Progenitor cell of endocrine pancreas (in vitro differentiated cells): ENCODE measurements at regions not wholly inside any gene's neighbourhood (a gene's known extent, or its start where the extent isn't known, plus 50 kb on each side); places are given as distances from the start of the nearest gene placed in this dataset.

Experiments used
- DNase-seq: peaks from one replicate; pipeline ENCODE4 v3.0.0; 2021; ENCODE audit warnings: low spot score; ENCODE audit not compliant: unreplicated experiment
- H3K27ac Mint-ChIP-seq: 2 replicates; pipeline ENCODE4 v1.8.0; 2021; ENCODE audit warnings: mild to moderate bottlenecking, moderate library complexity, mixed read lengths
- H3K27me3 Mint-ChIP-seq: 2 replicates; pipeline ENCODE4 v1.8.0; 2021; ENCODE audit warnings: mixed read lengths
- H3K36me3 Mint-ChIP-seq: 2 replicates; pipeline ENCODE4 v1.8.0; 2022; ENCODE audit warnings: mixed read lengths; ENCODE audit not compliant: insufficient read depth
- H3K4me1 Mint-ChIP-seq: 2 replicates; pipeline ENCODE4 v1.8.0; 2021; ENCODE audit warnings: low read depth, mixed read lengths
- H3K4me3 Mint-ChIP-seq: 2 replicates; pipeline ENCODE4 v1.8.0; 2021; ENCODE audit warnings: low read depth, mild to moderate bottlenecking, moderate library complexity, mixed read lengths
- H3K9me3 Mint-ChIP-seq: 2 replicates; pipeline ENCODE4 v1.8.0; 2021; ENCODE audit warnings: low read depth, mixed read lengths
- CTCF ChIP-seq: fragments of 200-600 bp; sonication (generic); IDR thresholded peaks from one replicate; pipeline ENCODE4 v1.5.0; 2021; ENCODE audit warnings: antibody characterized with exemption, mild to moderate bottlenecking; ENCODE audit not compliant: unreplicated experiment

- no peak for TF ChIP-seq CTCF
- no peak for DNase-seq
- Mint-ChIP-seq H3K4me1 (peaks cover 9% of the 10 kb centered on the region), H3K4me3 (no peak overlapping the region), H3K27ac (no peak overlapping the region), H3K9me3 (no peaks in the 10 kb centered on the region), H3K27me3 (no peaks in the 10 kb centered on the region), H3K36me3 (no peaks in the 10 kb centered on the region)
Observed at GRCh38 chr11:105489446-105489845, 120.4 kb upstream of the GRIA4 start.

- Mint-ChIP-seq H3K4me1 (peaks cover 9% of the 10 kb centered on the region), H3K9me3 (no peaks in the 10 kb centered on the region), H3K36me3 (no peaks in the 10 kb centered on the region), H3K4me3 (no peak overlapping the region), H3K27ac (no peak overlapping the region), H3K27me3 (no peaks in the 10 kb centered on the region)
- no peak for TF ChIP-seq CTCF
- DNase-seq: no peak
Observed at GRCh38 chr11:105486929-105487328, 122.9 kb upstream of the GRIA4 start.

GRCh38 chr11:105469931-105470330 lies 139.9 kb upstream of the GRIA4 start:
- no peak for TF ChIP-seq CTCF
- Mint-ChIP-seq H3K4me1 (no peaks in the 10 kb centered on the region), H3K4me3 (no peak overlapping the region), H3K27me3 (no peaks in the 10 kb centered on the region), H3K27ac (no peak overlapping the region), H3K36me3 (no peaks in the 10 kb centered on the region), H3K9me3 (no peaks in the 10 kb centered on the region)
- DNase-seq: no peak

- Mint-ChIP-seq H3K27ac (no peak overlapping the region), H3K36me3 (no peaks in the 10 kb centered on the region), H3K27me3 (no peaks in the 10 kb centered on the region), H3K4me1 (no peaks in the 10 kb centered on the region), H3K4me3 (no peak overlapping the region), H3K9me3 (no peaks in the 10 kb centered on the region)
- no peak for DNase-seq
- no peak for TF ChIP-seq CTCF
Observed at GRCh38 chr11:105468154-105468553, 141.7 kb upstream of the GRIA4 start.

- Mint-ChIP-seq H3K27ac (no peak overlapping the region), H3K9me3 (no peaks in the 10 kb centered on the region), H3K4me1 (no peaks in the 10 kb centered on the region), H3K27me3 (no peaks in the 10 kb centered on the region), H3K36me3 (no peaks in the 10 kb centered on the region), H3K4me3 (no peak overlapping the region)
- TF ChIP-seq CTCF: no peak
- no peak for DNase-seq
Observed at GRCh38 chr11:105466582-105467228, 143.2 kb upstream of the GRIA4 start.
